ENCODE measurements at regions not wholly inside any gene's neighbourhood (a gene's known extent, or its start where the extent isn't known, plus 50 kb on each side); places are given as distances from the start of the nearest gene placed in this dataset.

GRCh38 chr14:98947911-98948595 lies 323.9 kb downstream of the BCL11B start:
- DNase-seq = no peak

- DNase-seq = no peak
Measured at GRCh38 chr14:98949051-98949450, 322.9 kb downstream of the BCL11B start.

- DNase-seq = no peak
Measured at GRCh38 chr14:98949481-98950135, 322.4 kb downstream of the BCL11B start.

- DNase-seq = no peak
Measured at GRCh38 chr14:98950353-98950895, 321.6 kb downstream of the BCL11B start.

- DNase-seq = no peak
Measured at GRCh38 chr14:98951031-98951430, 321.0 kb downstream of the BCL11B start.

DNA sequence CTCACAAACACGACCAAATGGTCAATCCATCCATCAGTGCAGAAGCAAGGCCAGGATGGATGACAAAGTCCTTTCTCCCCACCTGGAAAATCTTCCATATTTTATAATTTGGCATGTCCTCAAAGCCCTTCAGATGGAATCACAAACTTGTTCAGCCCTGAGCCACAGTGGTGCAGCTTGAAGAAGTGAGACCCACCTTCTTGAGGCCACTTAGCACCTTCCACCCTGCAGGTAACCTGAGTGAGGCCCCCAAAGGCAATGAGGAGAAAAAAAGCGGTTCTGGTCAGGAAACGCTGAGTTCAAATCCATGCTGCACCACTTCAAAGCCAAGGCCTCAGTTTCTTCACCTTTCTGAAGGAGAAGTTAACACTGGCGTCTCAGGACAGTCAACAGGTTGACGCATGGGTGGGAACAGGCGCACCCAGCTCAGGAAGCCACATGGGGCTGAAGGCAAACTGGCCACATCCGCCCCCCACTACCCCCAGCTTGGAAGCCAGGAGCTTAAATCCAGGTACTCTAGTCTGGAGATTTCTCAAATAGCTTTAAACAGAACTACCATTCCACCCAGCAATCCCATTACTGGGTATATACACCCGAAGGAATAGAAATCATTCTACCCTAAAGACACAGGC lies 320.4 kb downstream of the BCL11B start:
- no peak for DNase-seq

DNA sequence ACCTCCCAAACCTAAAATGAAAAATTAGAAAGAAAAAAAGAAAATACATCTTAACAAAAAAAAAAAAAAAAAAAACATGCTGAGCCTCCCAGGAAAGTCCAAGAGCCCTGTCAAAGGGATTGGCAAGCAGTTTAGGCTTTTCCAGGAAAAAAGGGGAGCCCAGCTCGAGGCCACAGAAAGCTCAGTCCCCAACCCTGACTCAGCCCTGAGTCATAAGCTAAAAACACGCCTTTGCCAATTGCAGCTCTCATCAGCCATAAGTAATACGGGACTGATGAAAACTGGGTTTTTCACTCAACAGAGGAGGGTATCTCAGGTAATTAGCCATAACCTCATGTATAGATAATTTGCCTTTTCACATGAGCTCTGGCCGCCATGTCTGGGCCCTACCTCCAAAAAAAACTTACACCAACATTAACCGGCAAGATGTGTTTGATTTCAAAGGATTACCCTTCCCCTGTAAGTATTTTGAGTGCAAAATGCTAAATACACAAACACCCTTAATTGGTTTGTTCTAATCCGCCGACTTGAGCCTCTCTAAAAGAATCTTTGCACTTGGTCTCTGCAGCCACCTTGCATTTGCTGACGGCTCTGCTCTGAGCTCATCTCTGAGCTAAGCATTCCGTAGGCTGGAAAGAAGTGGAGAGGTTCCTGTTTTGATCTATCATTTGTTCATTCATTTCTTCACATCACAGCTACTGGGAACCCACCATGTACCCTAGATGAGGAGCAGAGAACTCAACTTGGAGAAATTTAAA lies 319.2 kb downstream of the BCL11B start:
- no peak for DNase-seq

- DNase-seq = no peak
Measured at GRCh38 chr14:98953551-98954348, 318.2 kb downstream of the BCL11B start.

- no peak for DNase-seq
Measured at GRCh38 chr14:98954349-98955000, 317.5 kb downstream of the BCL11B start.

- no peak for DNase-seq
Measured at GRCh38 chr14:98955036-98955740, 316.8 kb downstream of the BCL11B start.

DNA sequence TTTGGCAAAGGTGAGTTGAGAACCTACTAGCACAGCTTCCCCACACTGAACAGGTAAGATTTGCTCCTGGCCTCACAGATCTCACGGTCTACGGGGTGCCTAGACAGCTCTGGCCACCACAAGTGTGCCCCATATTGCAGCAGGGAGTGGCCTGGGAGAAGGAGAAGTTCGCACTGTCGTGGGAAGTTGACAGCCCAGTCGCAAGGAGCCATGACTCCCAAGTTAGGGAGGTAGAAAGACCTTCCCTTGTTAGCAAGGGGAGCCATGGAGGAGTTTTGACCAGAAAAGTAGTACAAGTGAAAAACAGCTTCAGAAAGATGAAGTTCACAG lies 316.3 kb downstream of the BCL11B start:
- no peak for DNase-seq

DNA sequence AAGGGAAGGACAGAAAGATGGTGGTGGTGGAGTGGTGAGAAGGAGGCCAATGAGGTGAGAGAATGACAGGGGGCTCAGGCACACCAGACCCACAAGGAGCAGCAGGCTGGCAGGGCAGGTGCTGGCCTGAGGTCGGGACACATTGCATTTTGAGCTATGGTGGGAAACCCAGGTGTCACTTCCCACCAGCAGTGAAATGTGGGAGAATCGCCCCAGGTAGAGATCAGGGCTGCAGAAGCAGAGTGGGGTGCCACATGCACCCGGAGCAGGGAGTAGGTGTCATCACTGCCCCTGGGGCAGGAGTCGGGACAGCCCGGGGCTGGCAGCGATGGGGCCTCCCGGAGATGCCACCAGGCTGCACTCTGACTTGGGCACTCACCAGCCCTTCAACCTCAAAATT lies 315.8 kb downstream of the BCL11B start:
- no peak for DNase-seq

DNA sequence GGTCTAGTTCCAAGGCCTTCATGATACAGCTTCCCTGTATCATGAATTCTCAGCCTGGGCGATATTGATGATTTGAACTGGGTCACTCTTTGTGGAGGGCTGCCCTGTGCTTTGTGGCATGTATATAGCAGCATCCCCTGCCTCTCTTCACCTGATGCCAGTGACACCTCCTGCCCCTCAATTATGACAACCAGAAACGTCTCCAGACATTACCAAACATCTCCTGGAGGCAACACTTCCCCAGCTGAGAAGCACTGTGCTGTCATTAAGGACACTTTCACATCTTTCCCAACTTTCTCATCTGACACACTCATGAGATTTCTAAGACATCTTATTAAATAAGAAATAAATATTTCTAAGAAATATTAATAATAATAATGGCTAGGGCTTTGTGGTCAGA lies 315.3 kb downstream of the BCL11B start:
- DNase-seq = no peak

DNA sequence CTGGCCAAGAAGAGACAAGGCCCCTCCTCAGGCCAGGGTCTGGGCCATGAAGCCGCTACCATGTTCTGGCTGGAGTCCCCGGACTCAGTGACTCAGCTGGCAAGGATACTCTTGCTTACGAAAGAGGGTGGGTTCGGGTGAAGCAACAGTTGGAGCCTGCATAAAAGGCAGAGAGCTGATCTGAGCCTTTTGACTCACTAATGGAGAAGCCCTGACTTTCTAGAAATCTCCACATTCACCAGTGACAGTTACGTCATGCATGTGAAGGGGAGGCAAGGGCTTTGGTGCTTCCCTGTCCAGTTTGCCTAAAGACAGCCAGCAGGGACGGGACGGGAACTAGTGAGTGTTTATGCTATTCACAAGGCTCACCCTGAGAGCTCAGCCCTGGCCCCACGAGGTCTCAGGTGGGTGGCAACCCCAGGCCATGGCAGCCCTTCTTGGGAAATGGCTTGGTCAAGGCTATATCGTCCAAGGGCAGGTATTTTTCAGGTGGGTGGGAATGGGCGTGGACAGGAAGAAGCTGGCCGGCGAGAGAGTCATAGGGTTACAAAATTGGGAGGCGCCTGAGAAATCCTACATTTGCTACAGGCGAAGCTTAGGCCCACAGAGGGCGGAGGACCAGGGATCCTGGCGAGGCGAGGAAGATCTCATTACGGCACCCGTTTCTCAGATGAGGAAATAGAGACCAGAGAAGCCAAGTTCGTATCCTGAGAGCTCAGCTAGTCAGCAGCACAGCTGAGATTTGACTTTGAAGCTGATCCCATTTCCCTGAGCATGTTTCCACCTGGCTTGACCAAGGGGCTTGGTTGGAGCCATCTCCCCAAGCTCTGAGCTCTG lies 314.6 kb downstream of the BCL11B start:
- DNase-seq = no peak

- no peak for DNase-seq
Measured at GRCh38 chr14:98958048-98958631, 313.9 kb downstream of the BCL11B start.

- DNase-seq = no peak
Measured at GRCh38 chr14:98958632-98959031, 313.4 kb downstream of the BCL11B start.

GRCh38 chr14:98959410-98959809 lies 312.6 kb downstream of the BCL11B start:
- DNase-seq = no peak

DNA sequence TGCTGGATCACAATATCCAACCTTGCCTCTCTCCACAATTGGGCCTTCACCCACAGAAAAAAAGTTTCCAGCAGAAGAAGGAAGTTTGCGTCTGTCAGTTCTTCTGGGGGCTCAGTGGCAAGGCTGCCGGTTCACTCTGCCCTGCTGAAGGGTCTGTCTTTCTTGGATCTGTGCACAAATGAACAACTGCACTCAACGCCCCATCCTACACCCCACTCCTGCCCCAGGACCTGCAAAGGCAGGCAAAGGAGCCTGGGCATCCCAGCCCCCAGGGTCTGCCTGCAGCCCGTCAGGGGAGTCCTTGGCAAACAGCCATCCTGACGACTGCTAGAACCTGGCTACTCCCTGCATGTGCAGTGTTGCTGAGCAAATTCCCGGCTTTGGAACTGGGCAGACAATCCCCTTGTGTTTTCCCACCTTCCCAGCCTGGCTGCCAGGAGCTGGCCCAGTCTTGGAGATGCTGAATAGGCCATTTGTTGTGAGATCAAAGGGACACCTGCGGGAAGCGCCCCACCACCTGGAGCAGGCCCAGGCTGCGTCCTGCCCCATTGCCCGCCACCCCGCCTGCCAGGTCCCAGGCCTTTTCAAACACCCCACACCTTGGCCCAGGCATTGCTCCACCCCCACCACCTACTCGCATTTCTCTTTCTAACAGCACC lies 311.9 kb downstream of the BCL11B start:
- DNase-seq = no peak

- DNase-seq = no peak
Measured at GRCh38 chr14:98960617-98961013, 311.4 kb downstream of the BCL11B start.

Measured in Kasumi-1 (cell line).